ENCODE measurements at regions not wholly inside any gene's neighbourhood (a gene's known extent, or its start where the extent isn't known, plus 50 kb on each side); places are given as distances from the start of the nearest gene placed in this dataset.

- no peak for TF ChIP-seq SPI1 (IDR thresholded peaks at IDR 0.05; ENCODE audit: borderline replicate concordance, low read depth)
- TF ChIP-seq, protein P1, sequence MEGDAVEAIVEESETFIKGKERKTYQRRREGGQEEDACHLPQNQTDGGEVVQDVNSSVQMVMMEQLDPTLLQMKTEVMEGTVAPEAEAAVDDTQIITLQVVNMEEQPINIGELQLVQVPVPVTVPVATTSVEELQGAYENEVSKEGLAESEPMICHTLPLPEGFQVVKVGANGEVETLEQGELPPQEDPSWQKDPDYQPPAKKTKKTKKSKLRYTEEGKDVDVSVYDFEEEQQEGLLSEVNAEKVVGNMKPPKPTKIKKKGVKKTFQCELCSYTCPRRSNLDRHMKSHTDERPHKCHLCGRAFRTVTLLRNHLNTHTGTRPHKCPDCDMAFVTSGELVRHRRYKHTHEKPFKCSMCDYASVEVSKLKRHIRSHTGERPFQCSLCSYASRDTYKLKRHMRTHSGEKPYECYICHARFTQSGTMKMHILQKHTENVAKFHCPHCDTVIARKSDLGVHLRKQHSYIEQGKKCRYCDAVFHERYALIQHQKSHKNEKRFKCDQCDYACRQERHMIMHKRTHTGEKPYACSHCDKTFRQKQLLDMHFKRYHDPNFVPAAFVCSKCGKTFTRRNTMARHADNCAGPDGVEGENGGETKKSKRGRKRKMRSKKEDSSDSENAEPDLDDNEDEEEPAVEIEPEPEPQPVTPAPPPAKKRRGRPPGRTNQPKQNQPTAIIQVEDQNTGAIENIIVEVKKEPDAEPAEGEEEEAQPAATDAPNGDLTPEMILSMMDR (IDR thresholded peaks at IDR 0.05; ENCODE audit: insufficient read depth, low read length): no peak
- no peak for TF ChIP-seq GABPA (IDR thresholded peaks at IDR 0.05; ENCODE audit: low read depth)
- TF ChIP-seq POLR2AphosphoS5 (IDR thresholded peaks at IDR 0.05; ENCODE audit: low read depth): no peak
- no peak for TF ChIP-seq REST (IDR thresholded peaks at IDR 0.05; ENCODE audit: insufficient replicate concordance, low read depth)
- Histone ChIP-seq H3K27ac (replicated peaks) (no peak overlapping the region), H3K4me3 (replicated peaks; ENCODE audit: insufficient read depth, low read length) (no peak overlapping the region), H3K27me3 (ENCODE audit: insufficient read depth, poor library complexity, severe bottlenecking) (no peaks in the 10 kb centered on the region)
- no peak for DNase-seq (ENCODE audit: low read depth in 1 of 2, low spot score in 1 of 2)
Measured at GRCh38 chr17:70434536-70435490, 265.5 kb downstream of the KCNJ2 start.

DNA sequence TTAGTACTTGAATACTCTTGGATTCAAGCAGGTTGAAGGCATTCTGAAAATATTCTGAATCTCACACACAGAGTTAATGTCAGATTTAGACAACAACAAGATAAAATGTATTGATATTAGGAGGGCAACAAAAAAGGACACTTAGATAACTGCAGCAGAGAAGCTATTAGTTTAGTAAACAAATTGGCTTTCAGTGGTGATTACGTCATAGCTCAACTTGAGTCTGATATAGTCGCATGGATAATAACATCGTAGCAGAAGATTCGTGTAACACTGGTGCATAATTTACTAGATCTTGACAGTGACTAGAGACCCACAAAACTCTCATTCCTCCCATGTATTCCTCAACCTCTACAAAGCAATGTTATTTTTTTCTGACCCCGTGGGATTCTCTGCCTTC, 268.3 kb downstream of the KCNJ2 start:
- H3K4me3 ChIP-seq (replicated peaks; ENCODE audit: insufficient read depth, low read length): no peak overlapping the region
- TF ChIP-seq REST (IDR thresholded peaks at IDR 0.05; ENCODE audit: insufficient replicate concordance, low read depth) (no peak), SPI1 (IDR thresholded peaks at IDR 0.05; ENCODE audit: borderline replicate concordance, low read depth) (no peak), GABPA (IDR thresholded peaks at IDR 0.05; ENCODE audit: low read depth) (no peak), POLR2AphosphoS5 (IDR thresholded peaks at IDR 0.05; ENCODE audit: low read depth) (no peak)
- TF ChIP-seq, protein P1 (IDR thresholded peaks at IDR 0.05; ENCODE audit: insufficient read depth, low read length): no peak
- H3K27ac ChIP-seq (replicated peaks): no peak overlapping the region
- no peaks in the 10 kb centered on the region for H3K27me3 ChIP-seq (ENCODE audit: insufficient read depth, poor library complexity, severe bottlenecking)
- no peak for DNase-seq (ENCODE audit: low read depth in 1 of 2, low spot score in 1 of 2)

GRCh38 chr17:70446446-70446845, 277.1 kb downstream of the KCNJ2 start:
- Histone ChIP-seq H3K27ac (replicated peaks) (no peak overlapping the region), H3K27me3 (ENCODE audit: insufficient read depth, poor library complexity, severe bottlenecking) (no peaks in the 10 kb centered on the region), H3K4me3 (replicated peaks; ENCODE audit: insufficient read depth, low read length) (no peak overlapping the region)
- no peak for DNase-seq (ENCODE audit: low read depth in 1 of 2, low spot score in 1 of 2)
- TF ChIP-seq GABPA (IDR thresholded peaks at IDR 0.05; ENCODE audit: low read depth): no peak
- TF ChIP-seq, protein P1 (IDR thresholded peaks at IDR 0.05; ENCODE audit: insufficient read depth, low read length): no peak
- TF ChIP-seq POLR2AphosphoS5 (IDR thresholded peaks at IDR 0.05; ENCODE audit: low read depth): no peak
- no peak for TF ChIP-seq REST (IDR thresholded peaks at IDR 0.05; ENCODE audit: insufficient replicate concordance, low read depth)
- no peak for TF ChIP-seq SPI1 (IDR thresholded peaks at IDR 0.05; ENCODE audit: borderline replicate concordance, low read depth)

Measured in HL-60 (cell line).